ENCODE measurements at regions not wholly inside any gene's neighbourhood (a gene's known extent, or its start where the extent isn't known, plus 50 kb on each side); places are given as distances from the start of the nearest gene placed in this dataset.
A peak's percentile ranks its signal among the peaks of the same experiment; 100 is the strongest.
"Not testable (repeated sequence)": the region's sequence is repeated elsewhere in the genome, so short reads cannot be mapped to it uniquely, and the experiment has no call there.

GRCh38 chr5:115452083-115452482 lies 92.5 kb downstream of the FEM1C start:
- no peaks in the 10 kb centered on the region for H3K36me3 ChIP-seq (ENCODE audit: control insufficient read depth in 1 of 2, insufficient read depth in 2 of 2, low read depth in 1 of 2, low read length in 2 of 2)
- H3K9me3 ChIP-seq (ENCODE audit: control insufficient read depth, low read length): no peaks in the 10 kb centered on the region
- H3K4ac ChIP-seq (ENCODE audit: low read depth in 1 of 2, low read length in 2 of 2): no peak overlapping the region
- no peak overlapping the region for H3K27ac ChIP-seq (ENCODE audit: low read length, poor library complexity, severe bottlenecking)
- H2BK5ac ChIP-seq (ENCODE audit: low read depth, low read length, poor library complexity, severe bottlenecking): no peak overlapping the region
- no peak overlapping the region for H3K4me3 ChIP-seq (ENCODE audit: insufficient read depth in 1 of 2, low read depth in 1 of 2, low read length in 2 of 2)
- H2BK120ac ChIP-seq (ENCODE audit: low read depth, low read length): no peak overlapping the region
- no peak overlapping the region for H3K14ac ChIP-seq (ENCODE audit: low read length in 2 of 2)
- H3K4me2 ChIP-seq (ENCODE audit: low read length, poor library complexity, severe bottlenecking): no peak overlapping the region
- H3K27me3 ChIP-seq (ENCODE audit: control insufficient read depth in 1 of 2, insufficient read depth in 1 of 2, low read length in 2 of 2): no peaks in the 10 kb centered on the region
- no peak overlapping the region for H2AFZ ChIP-seq (ENCODE audit: low read depth, low read length)
- no peak overlapping the region for H3K23ac ChIP-seq (ENCODE audit: low read length in 2 of 2)
- H2BK12ac ChIP-seq (ENCODE audit: low read length in 2 of 2): no peak overlapping the region
- no peak for DNase-seq
- no peak overlapping the region for H2BK15ac ChIP-seq (ENCODE audit: low read depth, poor library complexity, severe bottlenecking)
- H3K4me1 ChIP-seq (ENCODE audit: control insufficient read depth, insufficient read depth, low read depth, low read length): peaks cover 9% of the 10 kb centered on the region
- peak overlapping the region; percentile 77 for H3K9ac ChIP-seq (ENCODE audit: low read length)
- H4K91ac ChIP-seq (ENCODE audit: low read length): no peak overlapping the region
- H2AK5ac ChIP-seq (ENCODE audit: low read length, severe bottlenecking): no peak overlapping the region
- no peaks in the 10 kb centered on the region for H3K79me1 ChIP-seq (replicated peaks; ENCODE audit: low read length, poor library complexity, severe bottlenecking)
- peak overlapping the region in 1 of 2 experiments; percentile 71 for H3K18ac ChIP-seq (ENCODE audit: low read depth in 1 of 2, low read length in 2 of 2)
- no CpG with 5 or more reads among the region's 2 CpGs for WGBS
- no peak overlapping the region for H4K8ac ChIP-seq (ENCODE audit: low read length)

- peak; percentile 92 for DNase-seq
- peak overlapping the region in 1 of 2 experiments; percentile 9 for H3K4me3 ChIP-seq (ENCODE audit: insufficient read depth in 1 of 2, low read depth in 1 of 2, low read length in 2 of 2)
- H2BK15ac ChIP-seq (ENCODE audit: low read depth, poor library complexity, severe bottlenecking): no peak overlapping the region
- H2AFZ ChIP-seq (ENCODE audit: low read depth, low read length): no peak overlapping the region
- H3K4me2 ChIP-seq (ENCODE audit: low read length, poor library complexity, severe bottlenecking): no peak overlapping the region
- H3K14ac ChIP-seq (ENCODE audit: low read length in 2 of 2): no peak overlapping the region
- no peak overlapping the region for H3K23ac ChIP-seq (ENCODE audit: low read length in 2 of 2)
- no peaks in the 10 kb centered on the region for H3K36me3 ChIP-seq (ENCODE audit: control insufficient read depth in 1 of 2, insufficient read depth in 2 of 2, low read depth in 1 of 2, low read length in 2 of 2)
- no peak overlapping the region for H2AK5ac ChIP-seq (ENCODE audit: low read length, severe bottlenecking)
- no CpG with 5 or more reads among the region's 1 CpG for WGBS
- H4K8ac ChIP-seq (ENCODE audit: low read length): no peak overlapping the region
- no peak overlapping the region for H2BK12ac ChIP-seq (ENCODE audit: low read length in 2 of 2)
- no peak overlapping the region for H2BK120ac ChIP-seq (ENCODE audit: low read depth, low read length)
- no peak overlapping the region for H3K27ac ChIP-seq (ENCODE audit: low read length, poor library complexity, severe bottlenecking)
- no peak overlapping the region for H2BK5ac ChIP-seq (ENCODE audit: low read depth, low read length, poor library complexity, severe bottlenecking)
- H3K4ac ChIP-seq (ENCODE audit: low read depth in 1 of 2, low read length in 2 of 2): no peak overlapping the region
- peak overlapping the region; percentile 77 for H3K9ac ChIP-seq (ENCODE audit: low read length)
- H4K91ac ChIP-seq (ENCODE audit: low read length): no peak overlapping the region
- H3K4me1 ChIP-seq (ENCODE audit: control insufficient read depth, insufficient read depth, low read depth, low read length): peaks cover 9% of the 10 kb centered on the region
- peak overlapping the region in 1 of 2 experiments; percentile 11 for H3K18ac ChIP-seq (ENCODE audit: low read depth in 1 of 2, low read length in 2 of 2)
- no peaks in the 10 kb centered on the region for H3K9me3 ChIP-seq (ENCODE audit: control insufficient read depth, low read length)
- H3K79me1 ChIP-seq (replicated peaks; ENCODE audit: low read length, poor library complexity, severe bottlenecking): no peaks in the 10 kb centered on the region
- no peaks in the 10 kb centered on the region for H3K27me3 ChIP-seq (ENCODE audit: control insufficient read depth in 1 of 2, insufficient read depth in 1 of 2, low read length in 2 of 2)
Observed at GRCh38 chr5:115450741-115451140, 93.8 kb downstream of the FEM1C start.

GRCh38 chr5:115448630-115449029 lies 95.9 kb downstream of the FEM1C start:
- H3K27ac ChIP-seq (ENCODE audit: low read length, poor library complexity, severe bottlenecking); H3K9me3 ChIP-seq (ENCODE audit: control insufficient read depth, low read length); H3K23ac ChIP-seq (ENCODE audit: low read length in 2 of 2); H2AK5ac ChIP-seq (ENCODE audit: low read length, severe bottlenecking); H4K8ac ChIP-seq (ENCODE audit: low read length); H2BK12ac ChIP-seq (ENCODE audit: low read length in 2 of 2); H3K79me1 ChIP-seq (replicated peaks; ENCODE audit: low read length, poor library complexity, severe bottlenecking); H2BK5ac ChIP-seq (ENCODE audit: low read depth, low read length, poor library complexity, severe bottlenecking); H3K9ac ChIP-seq (ENCODE audit: low read length); H2AFZ ChIP-seq (ENCODE audit: low read depth, low read length); H3K4me3 ChIP-seq (ENCODE audit: insufficient read depth in 1 of 2, low read depth in 1 of 2, low read length in 2 of 2); H3K4ac ChIP-seq (ENCODE audit: low read depth in 1 of 2, low read length in 2 of 2); H2BK120ac ChIP-seq (ENCODE audit: low read depth, low read length); H3K14ac ChIP-seq (ENCODE audit: low read length in 2 of 2); H3K4me2 ChIP-seq (ENCODE audit: low read length, poor library complexity, severe bottlenecking); H2BK15ac ChIP-seq (ENCODE audit: low read depth, poor library complexity, severe bottlenecking); H3K18ac ChIP-seq (ENCODE audit: low read depth in 1 of 2, low read length in 2 of 2); H3K4me1 ChIP-seq (ENCODE audit: control insufficient read depth, insufficient read depth, low read depth, low read length); DNase-seq; H4K91ac ChIP-seq (ENCODE audit: low read length); H3K27me3 ChIP-seq (ENCODE audit: control insufficient read depth in 1 of 2, insufficient read depth in 1 of 2, low read length in 2 of 2); H3K36me3 ChIP-seq (ENCODE audit: control insufficient read depth in 1 of 2, insufficient read depth in 2 of 2, low read depth in 1 of 2, low read length in 2 of 2): not testable (repeated sequence)
- 91% methylated on average over 7 of the region's 7 CpGs for WGBS

- no peak overlapping the region for H3K23ac ChIP-seq (ENCODE audit: low read length in 2 of 2)
- H3K27me3 ChIP-seq (ENCODE audit: control insufficient read depth in 1 of 2, insufficient read depth in 1 of 2, low read length in 2 of 2): no peaks in the 10 kb centered on the region
- no peak overlapping the region for H3K18ac ChIP-seq (ENCODE audit: low read depth in 1 of 2, low read length in 2 of 2)
- H2AFZ ChIP-seq (ENCODE audit: low read depth, low read length): no peak overlapping the region
- peak overlapping the region in 1 of 2 experiments; percentile 29 for H3K14ac ChIP-seq (ENCODE audit: low read length in 2 of 2)
- no peaks in the 10 kb centered on the region for H3K36me3 ChIP-seq (ENCODE audit: control insufficient read depth in 1 of 2, insufficient read depth in 2 of 2, low read depth in 1 of 2, low read length in 2 of 2)
- H4K91ac ChIP-seq (ENCODE audit: low read length): no peak overlapping the region
- no peak overlapping the region for H3K4me3 ChIP-seq (ENCODE audit: insufficient read depth in 1 of 2, low read depth in 1 of 2, low read length in 2 of 2)
- no peak overlapping the region for H2BK120ac ChIP-seq (ENCODE audit: low read depth, low read length)
- H2AK5ac ChIP-seq (ENCODE audit: low read length, severe bottlenecking): no peak overlapping the region
- no peak overlapping the region for H2BK12ac ChIP-seq (ENCODE audit: low read length in 2 of 2)
- H3K9me3 ChIP-seq (ENCODE audit: control insufficient read depth, low read length): peaks cover 9% of the 10 kb centered on the region
- no peak overlapping the region for H2BK5ac ChIP-seq (ENCODE audit: low read depth, low read length, poor library complexity, severe bottlenecking)
- H2BK15ac ChIP-seq (ENCODE audit: low read depth, poor library complexity, severe bottlenecking): no peak overlapping the region
- H3K4me1 ChIP-seq (ENCODE audit: control insufficient read depth, insufficient read depth, low read depth, low read length): peaks cover 2% of the 10 kb centered on the region
- H3K79me1 ChIP-seq (replicated peaks; ENCODE audit: low read length, poor library complexity, severe bottlenecking): no peaks in the 10 kb centered on the region
- H3K9ac ChIP-seq (ENCODE audit: low read length): no peak overlapping the region
- WGBS: 100% methylated on average over 1 of the region's 2 CpGs
- H4K8ac ChIP-seq (ENCODE audit: low read length): no peak overlapping the region
- no peak overlapping the region for H3K4me2 ChIP-seq (ENCODE audit: low read length, poor library complexity, severe bottlenecking)
- no peak for DNase-seq
- H3K27ac ChIP-seq (ENCODE audit: low read length, poor library complexity, severe bottlenecking): no peak overlapping the region
- H3K4ac ChIP-seq (ENCODE audit: low read depth in 1 of 2, low read length in 2 of 2): no peak overlapping the region
Observed at GRCh38 chr5:115440782-115441451, 103.7 kb downstream of the FEM1C start.

All from mesenchymal stem cell (in vitro differentiated cells and primary cell).